Vagina (tissue), 2 donors: ENCODE measurements at regions not wholly inside any gene's neighbourhood (a gene's known extent, or its start where the extent isn't known, plus 50 kb on each side); places are given as distances from the start of the nearest gene placed in this dataset.
"Not testable (repeated sequence)": the region's sequence is repeated elsewhere in the genome, so short reads cannot be mapped to it uniquely, and the experiment has no call there.

Experiments
- POLR2A ChIP-seq, 2 donors: fragments of 450-650 bp; IDR thresholded peaks; one replicate each; pipeline ENCODE4 v1.6.1; 2017; ENCODE audit warnings: antibody characterized with exemption in 2 of 2, mild to moderate bottlenecking in 2 of 2, moderate library complexity in 2 of 2
- POLR2AphosphoS5 ChIP-seq, 2 donors: sonication (generic); formaldehyde crosslinking; IDR thresholded peaks; one replicate each; pipeline ENCODE4 v1.9.0; 2017; ENCODE audit warnings: antibody characterized with exemption in 2 of 2, mild to moderate bottlenecking in 2 of 2, low read depth in 1 of 2; ENCODE audit not compliant: insufficient read depth in 1 of 2
- TF ChIP-seq, protein P1 (sequence below), 3 experiments: fragments of 450-650 bp in 2 of 3; fragments of 200-600 bp in 1 of 3; sonication (generic) in 1 of 3; IDR thresholded peaks; one replicate each; pipeline ENCODE4 v1.5.1; 2017 to 2019; ENCODE audit warnings: antibody characterized with exemption in 3 of 3, mild to moderate bottlenecking in 2 of 3, moderate library complexity in 2 of 3

DNA sequence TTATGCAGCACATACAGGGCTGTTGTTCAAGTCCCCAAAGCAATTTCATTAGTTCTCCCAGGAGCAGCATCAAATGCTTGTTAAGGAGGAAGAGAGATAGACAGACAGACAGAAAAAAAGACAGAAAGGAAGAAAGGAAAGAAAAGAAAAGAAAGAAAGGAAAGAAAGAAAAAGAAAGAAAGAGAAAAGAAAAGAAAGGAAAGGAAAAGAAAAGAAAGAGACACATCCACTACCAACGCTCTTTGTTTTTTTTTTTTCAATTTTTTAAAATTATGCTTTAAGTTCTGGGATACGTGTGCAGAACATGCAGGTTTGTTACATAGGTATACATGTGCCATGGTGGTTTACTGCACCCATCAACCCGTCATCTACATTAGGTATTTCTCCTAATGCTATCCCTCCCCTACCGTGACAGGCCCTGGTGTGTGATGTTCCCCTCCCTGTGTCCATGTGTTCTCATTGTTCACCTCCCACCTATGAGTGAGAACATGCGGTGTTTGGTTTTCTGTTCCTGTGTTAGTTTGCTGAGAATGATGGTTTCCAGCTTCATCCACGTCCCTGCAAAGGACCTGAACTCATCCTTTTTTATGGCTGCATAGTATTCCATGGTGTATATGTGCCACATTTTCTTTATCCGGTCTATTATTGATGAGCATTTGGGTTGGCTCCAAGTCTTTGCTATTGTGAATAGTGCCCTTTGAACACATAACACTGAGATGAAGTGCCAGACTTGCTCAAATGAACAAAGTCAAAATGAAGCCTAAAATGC lies 119.0 kb upstream of the ZNF521 start:
- TF ChIP-seq POLR2A (IDR thresholded peaks at IDR 0.05); POLR2AphosphoS5 (IDR thresholded peaks at IDR 0.05; ENCODE audit: insufficient read depth in 1 of 2, low read depth in 1 of 2): not testable (repeated sequence)
- TF ChIP-seq, protein P1, sequence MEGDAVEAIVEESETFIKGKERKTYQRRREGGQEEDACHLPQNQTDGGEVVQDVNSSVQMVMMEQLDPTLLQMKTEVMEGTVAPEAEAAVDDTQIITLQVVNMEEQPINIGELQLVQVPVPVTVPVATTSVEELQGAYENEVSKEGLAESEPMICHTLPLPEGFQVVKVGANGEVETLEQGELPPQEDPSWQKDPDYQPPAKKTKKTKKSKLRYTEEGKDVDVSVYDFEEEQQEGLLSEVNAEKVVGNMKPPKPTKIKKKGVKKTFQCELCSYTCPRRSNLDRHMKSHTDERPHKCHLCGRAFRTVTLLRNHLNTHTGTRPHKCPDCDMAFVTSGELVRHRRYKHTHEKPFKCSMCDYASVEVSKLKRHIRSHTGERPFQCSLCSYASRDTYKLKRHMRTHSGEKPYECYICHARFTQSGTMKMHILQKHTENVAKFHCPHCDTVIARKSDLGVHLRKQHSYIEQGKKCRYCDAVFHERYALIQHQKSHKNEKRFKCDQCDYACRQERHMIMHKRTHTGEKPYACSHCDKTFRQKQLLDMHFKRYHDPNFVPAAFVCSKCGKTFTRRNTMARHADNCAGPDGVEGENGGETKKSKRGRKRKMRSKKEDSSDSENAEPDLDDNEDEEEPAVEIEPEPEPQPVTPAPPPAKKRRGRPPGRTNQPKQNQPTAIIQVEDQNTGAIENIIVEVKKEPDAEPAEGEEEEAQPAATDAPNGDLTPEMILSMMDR (IDR thresholded peaks at IDR 0.05): not testable (repeated sequence)
